Nucleus accumbens (tissue), 56 donors: ENCODE measurements at regions not wholly inside any gene's neighbourhood (a gene's known extent, or its start where the extent isn't known, plus 50 kb on each side); places are given as distances from the start of the nearest gene placed in this dataset.

Experiments used
- DNase-seq, 56 donors: peaks; one replicate each; lab custom pipeline; 2025; lab: John Stamatoyannopoulos, UW

- no peak for DNase-seq
Observed at GRCh38 chr3:189548053-189548452, 83.1 kb upstream of the TP63 start.

GRCh38 chr3:189551007-189551406, 80.2 kb upstream of the TP63 start:
- no peak for DNase-seq

- no peak for DNase-seq
Observed at GRCh38 chr3:189554868-189555557, 76.2 kb upstream of the TP63 start.

GRCh38 chr3:189555558-189555881, 75.7 kb upstream of the TP63 start:
- no peak for DNase-seq

- DNase-seq, result no peak
Observed at GRCh38 chr3:189557824-189558223, 73.4 kb upstream of the TP63 start.

GRCh38 chr3:189561256-189561655, 69.9 kb upstream of the TP63 start:
- no peak for DNase-seq

GRCh38 chr3:189563853-189564563, 67.2 kb upstream of the TP63 start:
- DNase-seq, result no peak

- no peak for DNase-seq
Observed at GRCh38 chr3:189566550-189567130, 64.5 kb upstream of the TP63 start.

- no peak for DNase-seq
Observed at GRCh38 chr3:189567322-189567721, 63.9 kb upstream of the TP63 start.

GRCh38 chr3:189567766-189568420, 63.3 kb upstream of the TP63 start:
- no peak for DNase-seq

- no peak for DNase-seq
Observed at GRCh38 chr3:189568961-189569360, 62.2 kb upstream of the TP63 start.

- no peak for DNase-seq
Observed at GRCh38 chr3:189569473-189569872, 61.7 kb upstream of the TP63 start.

- no peak for DNase-seq
Observed at GRCh38 chr3:189570916-189571315, 60.3 kb upstream of the TP63 start.

- no peak for DNase-seq
Observed at GRCh38 chr3:189572249-189572648, 58.9 kb upstream of the TP63 start.

GRCh38 chr3:189573004-189573403, 58.2 kb upstream of the TP63 start:
- DNase-seq, result no peak

- DNase-seq, result no peak
Observed at GRCh38 chr3:189576486-189576885, 54.7 kb upstream of the TP63 start.

GRCh38 chr3:189577050-189577951, 53.9 kb upstream of the TP63 start:
- DNase-seq, result no peak

GRCh38 chr3:189580190-189580589, 51.0 kb upstream of the TP63 start:
- no peak for DNase-seq
